Activated T-cell treated with anti-CD3 and anti-CD28 coated beads for 24 hours (primary cell): ENCODE measurements at regions not wholly inside any gene's neighbourhood (a gene's known extent, or its start where the extent isn't known, plus 50 kb on each side); places are given as distances from the start of the nearest gene placed in this dataset.
"Not testable (repeated sequence)": the region's sequence is repeated elsewhere in the genome, so short reads cannot be mapped to it uniquely, and the experiment has no call there.

ENCODE experiments used
- DNase-seq: peaks from one replicate; pipeline ENCODE4 v3.0.0-alpha.2; 2020; ENCODE audit warnings: low read depth

DNA sequence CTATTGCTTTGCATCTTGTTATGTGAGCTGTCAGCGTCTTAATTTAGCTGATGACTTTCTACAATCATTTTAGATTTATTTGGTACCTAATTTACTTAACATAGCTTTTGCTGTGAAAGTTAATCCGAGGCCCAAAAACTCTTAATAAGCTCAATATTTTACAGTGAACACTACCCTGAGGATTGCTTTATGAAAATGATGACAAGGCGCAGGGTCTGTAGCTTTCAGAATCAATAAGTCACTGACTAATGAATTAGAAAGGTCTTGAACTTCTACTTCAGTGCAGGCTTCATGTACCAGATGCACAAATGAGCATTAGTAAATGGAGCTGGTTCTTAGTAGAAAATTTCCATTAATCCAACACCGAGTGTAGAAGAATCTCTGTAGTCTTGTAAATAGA is 81.4 kb upstream of the ZNF366 start:
- no peak for DNase-seq

DNA sequence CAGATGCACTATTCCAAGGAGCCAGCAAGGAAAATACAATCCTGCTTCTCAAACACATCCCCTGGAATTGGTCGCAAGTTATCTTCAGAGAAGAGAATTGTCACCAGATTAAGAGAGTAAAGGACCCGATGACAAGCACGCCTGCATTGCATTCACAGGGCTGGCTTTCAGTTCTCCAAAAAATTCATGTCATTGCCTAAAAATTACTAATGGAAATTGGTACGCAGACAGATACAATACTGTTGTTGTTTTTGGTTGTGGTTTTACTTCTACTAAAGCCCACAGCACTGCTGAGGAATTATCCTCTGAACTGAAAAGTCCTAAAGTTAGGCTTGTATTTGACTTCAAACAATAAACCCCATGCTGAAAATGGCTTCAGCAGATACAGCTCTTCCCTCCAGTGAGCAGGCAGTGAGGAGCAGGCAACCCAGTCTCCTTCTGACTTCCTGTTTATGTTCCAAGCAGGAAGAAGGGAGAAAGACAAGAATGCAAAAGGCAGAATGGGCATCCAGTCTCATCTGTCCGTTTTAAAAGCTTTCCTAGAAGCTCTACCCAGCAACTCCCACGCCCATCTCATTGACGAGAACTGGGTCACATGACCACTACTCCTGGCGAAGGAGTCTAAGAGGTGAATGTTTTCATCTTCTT is 80.6 kb upstream of the ZNF366 start:
- no peak for DNase-seq

DNA sequence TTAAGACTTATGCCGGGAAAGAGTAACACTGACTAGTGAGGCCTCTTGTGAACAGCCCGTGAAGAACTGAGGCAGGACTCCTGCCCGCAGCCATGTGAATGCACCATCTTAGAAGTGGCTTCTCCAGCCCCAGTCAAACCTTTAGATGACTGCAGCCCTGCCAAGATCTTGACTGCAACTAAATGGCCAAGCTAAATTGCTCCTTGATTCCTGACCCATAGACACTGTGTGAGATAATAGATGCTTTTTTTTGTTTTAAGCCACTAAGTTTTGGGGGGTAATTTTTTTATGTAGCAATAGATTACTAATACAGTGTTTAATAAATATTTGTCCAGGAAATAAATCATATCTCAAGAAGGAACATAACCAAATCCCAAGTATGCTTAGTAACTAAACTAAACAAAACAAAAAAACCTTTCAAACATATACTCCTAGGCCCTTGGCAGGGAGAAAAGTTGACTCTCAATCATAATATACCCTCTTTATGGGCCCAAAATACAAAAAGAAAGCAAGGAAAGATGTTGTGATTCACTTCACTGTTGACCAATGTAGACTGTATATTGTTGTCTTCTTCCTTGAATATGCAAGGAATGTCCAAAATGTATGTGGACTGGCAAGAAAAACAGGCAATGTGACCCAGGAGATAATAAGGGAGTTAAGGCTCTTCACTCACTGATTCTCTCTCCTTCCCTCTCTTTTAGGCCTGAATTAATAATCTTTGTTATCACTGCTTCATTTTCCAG is 79.7 kb upstream of the ZNF366 start:
- DNase-seq: no peak

GRCh38 chr5:72584466-72584865 is 77.3 kb upstream of the ZNF366 start:
- DNase-seq: no peak

- not testable (repeated sequence) for DNase-seq
Measured at GRCh38 chr5:72579290-72579689, 72.1 kb upstream of the ZNF366 start.

DNA sequence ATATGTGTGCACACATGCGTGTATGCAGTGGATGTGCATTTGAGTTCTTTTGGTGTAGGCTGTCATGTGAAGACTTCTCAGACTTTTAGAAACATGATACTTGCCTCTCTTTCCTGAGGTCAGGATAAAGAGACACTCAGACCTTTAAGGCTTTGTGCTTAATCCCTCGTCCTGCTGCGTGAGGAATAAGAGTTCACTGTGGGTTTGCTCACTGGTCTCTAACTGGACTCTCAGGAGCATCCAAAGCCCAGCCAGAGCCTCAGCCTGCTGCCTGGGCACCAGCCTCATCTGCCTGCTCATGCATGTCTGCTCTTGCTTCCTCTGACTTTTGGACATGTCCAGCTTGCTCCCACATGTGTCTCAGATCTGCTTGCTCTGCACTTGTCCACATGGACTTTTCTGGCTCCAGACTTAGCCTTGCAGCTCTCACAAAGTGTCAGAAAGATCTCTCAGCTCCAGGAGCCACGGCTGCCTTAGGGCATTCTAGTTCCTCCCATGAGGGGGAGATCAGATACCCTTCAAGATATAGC is 65.1 kb upstream of the ZNF366 start:
- DNase-seq: no peak

DNA sequence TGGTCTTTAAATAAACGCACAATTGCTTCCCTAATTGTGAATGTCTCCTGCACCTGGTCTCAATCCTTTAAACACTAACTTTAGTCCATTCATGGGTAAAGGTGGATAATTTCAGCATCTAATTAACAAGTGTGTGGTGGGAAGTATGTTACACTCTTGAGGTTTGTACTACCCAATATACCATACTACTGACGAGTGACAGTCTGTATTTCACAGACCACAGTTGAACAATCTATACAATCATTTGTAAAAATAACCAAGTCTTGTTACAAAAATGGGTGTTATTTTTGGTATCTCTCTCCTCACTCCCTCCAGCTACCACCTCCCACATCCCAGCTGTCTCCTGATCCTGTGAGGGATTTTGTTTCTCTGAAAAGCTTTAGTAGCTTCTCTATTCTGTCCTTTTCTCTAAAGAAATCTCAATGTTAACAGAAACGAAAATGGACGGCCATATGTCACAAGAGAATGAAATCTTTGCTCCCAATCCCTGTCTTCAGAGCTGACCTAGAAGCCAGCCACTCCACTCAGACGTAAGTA is 62.3 kb upstream of the ZNF366 start:
- DNase-seq: no peak

GRCh38 chr5:72566746-72567145 is 59.5 kb upstream of the ZNF366 start:
- DNase-seq: no peak

DNA sequence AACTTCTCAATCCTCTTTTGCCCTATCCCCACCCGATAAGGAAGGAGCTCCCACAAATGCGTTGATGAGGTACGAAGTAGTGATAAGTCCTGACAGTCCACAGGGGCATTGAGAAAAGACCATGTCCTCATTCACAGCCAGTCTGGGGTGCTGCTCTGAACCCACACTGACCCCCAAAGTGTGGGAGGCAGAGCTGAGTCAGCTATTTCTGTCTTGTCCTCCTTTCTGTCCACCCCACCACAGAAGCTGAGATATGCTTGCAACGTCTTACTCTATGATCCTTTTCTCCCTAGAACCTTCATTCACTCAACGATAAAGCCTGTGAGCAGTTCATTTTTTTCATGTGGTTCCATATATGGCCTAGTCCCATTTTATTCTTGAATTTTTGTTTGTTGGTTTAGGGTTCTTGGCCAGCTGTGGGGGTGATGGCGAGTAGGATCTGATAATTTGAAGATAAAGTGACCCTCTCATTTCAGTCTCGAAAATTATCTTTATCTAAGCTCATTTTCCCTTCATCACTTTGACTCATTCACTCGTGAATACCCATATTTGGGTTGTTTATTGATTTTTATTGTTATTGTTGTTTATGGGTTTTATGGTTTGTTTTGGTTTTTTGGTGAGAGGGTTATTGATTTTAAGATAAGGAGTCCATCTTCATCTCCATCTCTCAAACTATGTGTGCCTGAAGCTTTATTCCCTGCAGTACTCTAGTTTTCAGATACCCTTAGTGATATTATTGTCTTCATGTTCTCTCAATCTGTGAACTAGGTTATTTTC is 58.5 kb upstream of the ZNF366 start:
- no peak for DNase-seq

- no peak for DNase-seq
Measured at GRCh38 chr5:72562717-72563116, 55.5 kb upstream of the ZNF366 start.

DNA sequence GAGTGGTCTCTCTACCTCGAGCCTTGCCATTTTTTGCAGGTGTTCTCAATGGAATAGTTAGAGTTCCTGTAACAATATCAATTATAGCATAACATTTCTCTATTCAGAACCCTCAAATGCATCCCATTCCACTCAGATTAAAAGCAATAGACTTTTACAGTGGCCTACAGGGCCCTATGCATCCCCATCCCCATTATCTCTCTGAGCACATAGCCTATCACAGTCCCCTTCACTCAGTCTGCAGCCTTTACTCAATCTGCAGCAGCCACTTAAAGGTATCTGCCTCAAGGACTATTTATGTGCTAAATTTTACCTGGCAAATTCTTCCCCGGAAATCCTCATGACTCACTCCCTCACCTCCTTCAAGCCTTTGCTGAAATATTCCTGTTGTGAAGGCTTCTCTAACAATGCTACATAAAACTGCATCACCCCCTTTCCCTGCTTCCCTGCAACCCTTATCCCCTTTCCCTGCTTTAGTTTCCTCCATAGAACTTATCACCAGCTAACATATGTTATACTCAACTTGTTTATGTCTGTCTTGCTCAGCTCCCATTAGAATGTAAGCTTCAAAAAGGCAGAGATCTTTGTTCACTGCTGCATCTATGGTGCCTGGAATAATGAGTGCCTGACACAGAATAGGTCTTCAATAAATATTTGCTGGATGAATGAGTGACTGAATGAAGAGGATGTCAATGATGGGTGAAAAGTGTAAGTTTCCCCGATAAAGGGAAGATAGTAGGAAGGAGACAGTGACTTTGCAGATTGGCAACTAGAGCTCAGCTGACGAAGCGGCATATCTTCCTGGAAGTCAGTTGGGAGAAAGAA is 54.1 kb upstream of the ZNF366 start:
- no peak for DNase-seq

DNA sequence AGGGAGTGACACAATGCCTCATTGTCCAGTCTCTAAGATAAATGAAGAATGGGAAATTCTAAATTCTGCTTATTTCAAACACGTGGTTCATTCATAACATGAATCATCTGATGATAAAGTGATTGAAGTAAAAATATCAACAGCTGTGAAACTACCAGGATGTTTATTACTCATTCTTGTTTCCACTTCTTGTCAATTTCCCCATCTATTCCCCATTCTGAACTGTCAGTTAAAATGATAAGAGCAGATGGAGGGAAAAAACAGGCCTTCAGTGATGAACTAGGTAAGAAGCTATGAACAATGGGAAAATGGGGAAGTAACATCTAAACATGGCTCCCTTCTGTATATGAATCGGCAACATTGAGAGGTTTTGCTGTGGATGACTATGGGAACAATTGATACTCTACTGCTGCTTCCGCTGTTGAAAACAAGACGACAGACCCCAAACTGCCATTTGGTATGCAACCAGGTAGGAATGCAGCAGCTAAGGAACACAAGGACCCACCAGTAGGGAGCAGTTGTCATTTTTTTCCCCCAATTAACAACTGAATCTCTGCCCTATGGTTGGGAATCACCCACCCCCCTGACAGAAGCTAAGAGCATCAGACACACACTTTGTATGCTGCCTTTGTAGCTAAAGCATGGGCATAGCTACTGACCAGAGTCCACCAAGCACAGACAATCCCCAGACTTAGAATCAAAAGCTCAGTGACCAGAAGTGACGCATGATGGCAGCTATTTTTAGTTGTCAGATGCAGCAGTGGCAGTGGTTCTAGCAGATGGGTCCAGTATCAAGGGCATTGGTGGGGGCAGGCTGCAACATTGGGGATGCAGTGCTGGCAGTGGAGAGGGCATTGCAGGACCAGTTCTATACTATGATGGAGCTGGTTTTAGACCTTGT is 52.9 kb upstream of the ZNF366 start:
- no peak for DNase-seq

- no peak for DNase-seq
Measured at GRCh38 chr5:72558383-72558782, 51.2 kb upstream of the ZNF366 start.

- no peak for DNase-seq
Measured at GRCh38 chr5:72558046-72558336, 50.8 kb upstream of the ZNF366 start.

DNA sequence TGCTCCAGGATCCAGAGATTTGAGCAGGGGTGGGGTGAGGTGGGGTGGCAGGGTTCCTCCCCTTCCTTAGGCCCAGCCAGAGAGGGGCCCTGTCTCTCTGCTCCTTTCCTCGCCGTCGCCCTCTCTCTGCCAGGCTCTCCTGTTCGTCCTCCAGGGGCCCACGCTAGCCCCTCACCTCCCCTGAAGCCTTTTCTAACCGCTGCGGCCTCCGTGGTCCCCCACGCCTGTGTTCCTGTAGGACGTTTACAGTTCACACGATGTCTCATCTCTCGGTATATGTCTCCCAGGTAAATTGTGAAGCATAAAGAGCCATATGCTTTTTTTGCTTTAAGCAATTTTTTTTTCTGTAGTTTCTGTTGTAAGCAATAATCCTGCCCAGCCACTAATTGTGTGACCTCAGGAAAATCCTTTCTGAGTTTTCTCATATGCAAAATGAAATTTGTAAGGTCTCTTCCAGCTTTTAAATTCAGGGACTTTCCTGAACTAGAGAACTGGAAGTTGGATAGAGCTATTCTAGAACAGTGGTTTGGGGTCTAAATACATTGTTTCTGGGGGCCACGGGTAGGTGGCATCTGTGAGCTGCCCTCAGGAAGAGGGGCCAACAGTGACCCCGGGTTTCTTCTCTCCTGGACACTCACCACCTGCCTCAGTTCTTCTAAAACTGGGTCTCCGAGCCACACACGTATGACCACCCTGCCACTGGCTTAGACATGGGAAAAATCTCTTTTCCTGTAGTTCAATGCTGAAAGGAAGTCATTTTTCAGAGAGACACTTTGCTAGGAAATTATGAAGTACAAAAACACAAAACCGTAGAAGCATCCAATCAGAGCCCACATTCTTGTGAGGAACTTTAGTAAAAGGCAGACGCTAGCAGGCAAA is 50.2 kb upstream of the ZNF366 start:
- no peak for DNase-seq
